IPS DF 6.9 (cell line): ENCODE measurements at regions not wholly inside any gene's neighbourhood (a gene's known extent, or its start where the extent isn't known, plus 50 kb on each side); places are given as distances from the start of the nearest gene placed in this dataset.

Experiments used
- DNase-seq: peaks from one replicate; pipeline ENCODE4 v3.0.0-alpha.2; 2013; ENCODE audit warnings: low read depth, low spot score
- H3K27ac ChIP-seq: one replicate; pipeline ENCODE4 v1.5.1; 2013; ENCODE audit warnings: low read length, control low read depth
- H3K27me3 ChIP-seq: 2 replicates; pipeline ENCODE4 v1.6.1; 2013; ENCODE audit warnings: mild to moderate bottlenecking, low read length; ENCODE audit not compliant: control insufficient read depth, insufficient read depth
- H3K36me3 ChIP-seq: 2 replicates; pipeline ENCODE4 v1.6.1; 2013; ENCODE audit warnings: low read length; ENCODE audit not compliant: control insufficient read depth, insufficient read depth
- H3K4me1 ChIP-seq: 2 replicates; pipeline ENCODE4 v1.6.1; 2013; ENCODE audit warnings: low read length; ENCODE audit not compliant: control insufficient read depth, insufficient read depth
- H3K4me3 ChIP-seq: 2 replicates; pipeline ENCODE4 v1.5.1; 2013; ENCODE audit warnings: mild to moderate bottlenecking, low read length
- H3K9me3 ChIP-seq: 2 replicates; pipeline ENCODE4 v1.6.1; 2013; ENCODE audit warnings: low read length, inconsistent platforms; ENCODE audit not compliant: control insufficient read depth, insufficient read depth
- WGBS: extraction: QIAGEN DNeasy Blood & Tissue Kit; methylation state at CpG from one replicate; pipeline ENCODE4 v1.1.7; 2013; ENCODE audit warnings: mixed read lengths, missing lambda C conversion rate; ENCODE audit not compliant: insufficient read length, insufficient coverage; 5-methylcytosine and 5-hydroxymethylcytosine counted together

GRCh38 chr15:95596496-95596895 is 734.0 kb upstream of the NR2F2 start:
- Histone ChIP-seq H3K9me3 (no peaks in the 10 kb centered on the region), H3K4me3 (no peak overlapping the region), H3K36me3 (no peaks in the 10 kb centered on the region), H3K27me3 (no peaks in the 10 kb centered on the region), H3K27ac (no peak overlapping the region), H3K4me1 (no peaks in the 10 kb centered on the region)
- DNase-seq, result peak; percentile 27
- no CpG with 5 or more reads among the region's 6 CpGs for WGBS

- no peak for DNase-seq
- no peak overlapping the region for H3K27ac ChIP-seq
- no CpG with 5 or more reads among the region's 8 CpGs for WGBS
- no peak overlapping the region for H3K4me3 ChIP-seq
- no peaks in the 10 kb centered on the region for H3K9me3 ChIP-seq
- no peaks in the 10 kb centered on the region for H3K27me3 ChIP-seq
- no peaks in the 10 kb centered on the region for H3K4me1 ChIP-seq
- no peaks in the 10 kb centered on the region for H3K36me3 ChIP-seq
Measured at GRCh38 chr15:95598251-95598855, 732.1 kb upstream of the NR2F2 start.

DNA sequence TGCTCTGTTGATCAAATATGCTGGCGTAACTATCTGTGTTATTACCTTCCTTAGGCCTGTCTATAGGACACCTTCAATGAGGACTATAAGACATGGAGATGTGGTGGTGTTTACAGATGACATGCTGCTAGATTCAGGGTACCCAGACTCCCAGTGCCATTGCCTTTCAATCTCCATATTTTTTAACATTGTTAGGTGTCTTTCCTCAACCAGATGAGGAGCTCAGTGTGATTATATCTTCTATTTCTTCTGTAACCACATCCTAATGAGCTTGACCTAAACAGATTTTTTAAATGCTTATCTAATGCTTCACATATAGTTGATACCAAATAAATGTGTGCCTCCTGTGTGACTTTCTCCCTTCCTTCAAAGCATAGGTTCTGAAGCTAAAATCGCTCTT is 730.1 kb upstream of the NR2F2 start:
- Histone ChIP-seq H3K4me1 (no peaks in the 10 kb centered on the region), H3K27ac (no peak overlapping the region), H3K4me3 (no peak overlapping the region), H3K9me3 (no peaks in the 10 kb centered on the region), H3K27me3 (no peaks in the 10 kb centered on the region), H3K36me3 (no peaks in the 10 kb centered on the region)
- DNase-seq, result no peak
- WGBS, result no CpG with 5 or more reads among the region's 2 CpGs

GRCh38 chr15:95600884-95601283 is 729.6 kb upstream of the NR2F2 start:
- no peaks in the 10 kb centered on the region for H3K27me3 ChIP-seq
- no peak overlapping the region for H3K4me3 ChIP-seq
- no peak overlapping the region for H3K27ac ChIP-seq
- H3K9me3 ChIP-seq, result no peaks in the 10 kb centered on the region
- H3K36me3 ChIP-seq, result no peaks in the 10 kb centered on the region
- no peak for DNase-seq
- WGBS, result no CpG with 5 or more reads among the region's 3 CpGs
- H3K4me1 ChIP-seq, result no peaks in the 10 kb centered on the region

DNA sequence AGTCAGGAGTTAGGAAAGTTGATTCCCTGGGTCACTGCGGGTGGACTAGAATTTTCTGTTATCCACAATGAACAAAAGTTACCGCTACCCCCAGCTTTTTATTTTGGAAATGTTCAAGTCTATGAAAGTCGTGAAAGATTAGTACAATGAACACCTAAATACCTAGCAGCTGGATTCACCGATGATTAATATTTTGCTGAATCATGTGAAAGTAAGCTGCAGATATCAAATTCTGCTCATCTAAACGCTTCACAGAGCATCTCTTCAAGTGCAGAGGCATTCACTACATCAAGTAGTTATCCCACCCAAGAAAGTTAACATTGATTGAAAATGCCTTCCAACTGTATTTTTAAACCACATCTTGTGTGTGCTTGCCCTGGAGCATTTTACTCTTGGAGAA is 729.0 kb upstream of the NR2F2 start:
- Histone ChIP-seq H3K36me3 (no peaks in the 10 kb centered on the region), H3K4me3 (no peak overlapping the region), H3K4me1 (no peaks in the 10 kb centered on the region), H3K9me3 (no peaks in the 10 kb centered on the region), H3K27ac (no peak overlapping the region), H3K27me3 (no peaks in the 10 kb centered on the region)
- WGBS, result no CpG with 5 or more reads among the region's 5 CpGs
- no peak for DNase-seq

- no CpG with 5 or more reads among the region's 8 CpGs for WGBS
- no peaks in the 10 kb centered on the region for H3K27me3 ChIP-seq
- no peak overlapping the region for H3K4me3 ChIP-seq
- no peaks in the 10 kb centered on the region for H3K36me3 ChIP-seq
- no peaks in the 10 kb centered on the region for H3K9me3 ChIP-seq
- DNase-seq, result no peak
- no peak overlapping the region for H3K27ac ChIP-seq
- H3K4me1 ChIP-seq, result no peaks in the 10 kb centered on the region
Measured at GRCh38 chr15:95603802-95604201, 726.7 kb upstream of the NR2F2 start.

- WGBS, result no CpG with 5 or more reads among the region's 1 CpG
- H3K27ac ChIP-seq, result no peak overlapping the region
- no peaks in the 10 kb centered on the region for H3K36me3 ChIP-seq
- no peaks in the 10 kb centered on the region for H3K4me1 ChIP-seq
- H3K27me3 ChIP-seq, result no peaks in the 10 kb centered on the region
- H3K4me3 ChIP-seq, result no peak overlapping the region
- DNase-seq, result no peak
- H3K9me3 ChIP-seq, result no peaks in the 10 kb centered on the region
Measured at GRCh38 chr15:95604634-95605036, 725.9 kb upstream of the NR2F2 start.

- DNase-seq, result no peak
- Histone ChIP-seq H3K27me3 (no peaks in the 10 kb centered on the region), H3K4me1 (no peaks in the 10 kb centered on the region), H3K9me3 (no peaks in the 10 kb centered on the region), H3K36me3 (no peaks in the 10 kb centered on the region), H3K27ac (no peak overlapping the region), H3K4me3 (no peak overlapping the region)
Measured at GRCh38 chr15:95605098-95605497, 725.4 kb upstream of the NR2F2 start.

GRCh38 chr15:95606551-95606950 is 723.9 kb upstream of the NR2F2 start:
- H3K27me3 ChIP-seq, result no peaks in the 10 kb centered on the region
- no peak overlapping the region for H3K27ac ChIP-seq
- no peaks in the 10 kb centered on the region for H3K4me1 ChIP-seq
- no peaks in the 10 kb centered on the region for H3K36me3 ChIP-seq
- no peak for DNase-seq
- no peak overlapping the region for H3K4me3 ChIP-seq
- no peaks in the 10 kb centered on the region for H3K9me3 ChIP-seq
- no CpG with 5 or more reads among the region's 2 CpGs for WGBS

GRCh38 chr15:95608371-95608770 is 722.1 kb upstream of the NR2F2 start:
- no peaks in the 10 kb centered on the region for H3K27me3 ChIP-seq
- H3K4me3 ChIP-seq, result no peak overlapping the region
- H3K9me3 ChIP-seq, result no peaks in the 10 kb centered on the region
- H3K4me1 ChIP-seq, result no peaks in the 10 kb centered on the region
- no peak for DNase-seq
- no peaks in the 10 kb centered on the region for H3K36me3 ChIP-seq
- no CpG with 5 or more reads among the region's 4 CpGs for WGBS
- no peak overlapping the region for H3K27ac ChIP-seq

GRCh38 chr15:95609096-95609495 is 721.4 kb upstream of the NR2F2 start:
- DNase-seq, result no peak
- no peak overlapping the region for H3K4me3 ChIP-seq
- no peaks in the 10 kb centered on the region for H3K27me3 ChIP-seq
- no peaks in the 10 kb centered on the region for H3K9me3 ChIP-seq
- no peaks in the 10 kb centered on the region for H3K36me3 ChIP-seq
- H3K27ac ChIP-seq, result no peak overlapping the region
- WGBS, result no CpG with 5 or more reads among the region's 3 CpGs
- no peaks in the 10 kb centered on the region for H3K4me1 ChIP-seq
